Suprapubic skin (tissue), 4 donors: ENCODE measurements at regions not wholly inside any gene's neighbourhood (a gene's known extent, or its start where the extent isn't known, plus 50 kb on each side); places are given as distances from the start of the nearest gene placed in this dataset.
"Not testable (repeated sequence)": the region's sequence is repeated elsewhere in the genome, so short reads cannot be mapped to it uniquely, and the experiment has no call there.

ENCODE experiments used
- CTCF ChIP-seq, 2 donors: fragments of 200-600 bp in 1 of 2; fragments of 450-650 bp in 1 of 2; sonication (generic) in 1 of 2; IDR thresholded peaks; one replicate each; pipeline ENCODE4 v1.5.1; 2016 to 2019; ENCODE audit warnings: antibody characterized with exemption in 2 of 2, mild to moderate bottlenecking in 1 of 2, moderate library complexity in 1 of 2
- EP300 ChIP-seq: sonication (generic); formaldehyde crosslinking; IDR thresholded peaks from one replicate; pipeline ENCODE4 v1.6.1; 2017; ENCODE audit warnings: antibody characterized with exemption
- POLR2A ChIP-seq, 2 donors: fragments of 450-650 bp; IDR thresholded peaks; one replicate each; pipeline ENCODE4 v1.6.1; 2017; ENCODE audit warnings: antibody characterized with exemption in 2 of 2, mild to moderate bottlenecking in 2 of 2, moderate library complexity in 2 of 2
- POLR2AphosphoS5 ChIP-seq, 3 donors: sonication (generic); formaldehyde crosslinking; IDR thresholded peaks; one replicate each; pipeline ENCODE4 v1.6.1; 2017; ENCODE audit warnings: antibody characterized with exemption in 3 of 3

- TF ChIP-seq POLR2AphosphoS5 (IDR thresholded peaks at IDR 0.05); CTCF (IDR thresholded peaks at IDR 0.05); POLR2A (IDR thresholded peaks at IDR 0.05); EP300: not testable (repeated sequence)
These were observed 674.4 kb downstream of the TLE1 start for GRCh38 chr9:81014945-81015344.
